ENCODE measurements at regions not wholly inside any gene's neighbourhood (a gene's known extent, or its start where the extent isn't known, plus 50 kb on each side); places are given as distances from the start of the nearest gene placed in this dataset.

- Histone ChIP-seq H2AFZ (ENCODE audit: low read depth, low read length) (no peak overlapping the region), H3K27me3 (ENCODE audit: insufficient read depth, low read length) (no peaks in the 10 kb centered on the region), H3K36me3 (ENCODE audit: insufficient read depth, low read length) (no peaks in the 10 kb centered on the region), H3K4me3 (ENCODE audit: low read length) (no peak overlapping the region), H3K4me1 (ENCODE audit: insufficient read depth, low read length) (no peaks in the 10 kb centered on the region), H3K9me3 (ENCODE audit: low read length) (no peaks in the 10 kb centered on the region)
Observed at GRCh38 chr7:155914341-155914740, 102.1 kb upstream of the SHH start.

- Histone ChIP-seq H3K36me3 (ENCODE audit: insufficient read depth, low read length) (no peaks in the 10 kb centered on the region), H2AFZ (ENCODE audit: low read depth, low read length) (no peak overlapping the region), H3K4me3 (ENCODE audit: low read length) (no peak overlapping the region), H3K9me3 (ENCODE audit: low read length) (no peaks in the 10 kb centered on the region), H3K4me1 (ENCODE audit: insufficient read depth, low read length) (no peaks in the 10 kb centered on the region), H3K27me3 (ENCODE audit: insufficient read depth, low read length) (no peaks in the 10 kb centered on the region)
Observed at GRCh38 chr7:155913719-155914118, 101.5 kb upstream of the SHH start.

GRCh38 chr7:155913291-155913690, 101.0 kb upstream of the SHH start:
- H2AFZ ChIP-seq (ENCODE audit: low read depth, low read length) = no peak overlapping the region
- no peaks in the 10 kb centered on the region for H3K4me1 ChIP-seq (ENCODE audit: insufficient read depth, low read length)
- no peak overlapping the region for H3K4me3 ChIP-seq (ENCODE audit: low read length)
- H3K27me3 ChIP-seq (ENCODE audit: insufficient read depth, low read length) = no peaks in the 10 kb centered on the region
- H3K36me3 ChIP-seq (ENCODE audit: insufficient read depth, low read length) = no peaks in the 10 kb centered on the region
- no peaks in the 10 kb centered on the region for H3K9me3 ChIP-seq (ENCODE audit: low read length)

GRCh38 chr7:155911471-155912105, 99.3 kb upstream of the SHH start:
- Histone ChIP-seq H3K9me3 (ENCODE audit: low read length) (no peaks in the 10 kb centered on the region), H3K4me3 (ENCODE audit: low read length) (no peak overlapping the region), H3K27me3 (ENCODE audit: insufficient read depth, low read length) (peaks cover 3% of the 10 kb centered on the region)

GRCh38 chr7:155908385-155908784, 96.1 kb upstream of the SHH start:
- no peaks in the 10 kb centered on the region for H3K9me3 ChIP-seq (ENCODE audit: low read length)
- H3K4me1 ChIP-seq (ENCODE audit: insufficient read depth, low read length) = no peaks in the 10 kb centered on the region
- H3K27me3 ChIP-seq (ENCODE audit: insufficient read depth, low read length) = peaks cover 5% of the 10 kb centered on the region
- H3K36me3 ChIP-seq (ENCODE audit: insufficient read depth, low read length) = no peaks in the 10 kb centered on the region
- no peak overlapping the region for H2AFZ ChIP-seq (ENCODE audit: low read depth, low read length)
- no peak overlapping the region for H3K4me3 ChIP-seq (ENCODE audit: low read length)

More at GRCh38 chr7:155911471-155912105, 99.3 kb upstream of the SHH start:
- Histone ChIP-seq H2AFZ (ENCODE audit: low read depth, low read length) (no peak overlapping the region), H3K4me1 (ENCODE audit: insufficient read depth, low read length) (no peaks in the 10 kb centered on the region), H3K36me3 (ENCODE audit: insufficient read depth, low read length) (no peaks in the 10 kb centered on the region)

- no peaks in the 10 kb centered on the region for H3K9me3 ChIP-seq (ENCODE audit: low read length)
- peaks cover 5% of the 10 kb centered on the region for H3K27me3 ChIP-seq (ENCODE audit: insufficient read depth, low read length)
- no peak overlapping the region for H2AFZ ChIP-seq (ENCODE audit: low read depth, low read length)
- H3K4me3 ChIP-seq (ENCODE audit: low read length) = no peak overlapping the region
- H3K4me1 ChIP-seq (ENCODE audit: insufficient read depth, low read length) = no peaks in the 10 kb centered on the region
- H3K36me3 ChIP-seq (ENCODE audit: insufficient read depth, low read length) = no peaks in the 10 kb centered on the region
Observed at GRCh38 chr7:155907450-155908200, 95.4 kb upstream of the SHH start.

GRCh38 chr7:155901176-155901575, 88.9 kb upstream of the SHH start:
- no peaks in the 10 kb centered on the region for H3K4me1 ChIP-seq (ENCODE audit: insufficient read depth, low read length)
- H3K9me3 ChIP-seq (ENCODE audit: low read length) = no peaks in the 10 kb centered on the region
- no peak overlapping the region for H3K4me3 ChIP-seq (ENCODE audit: low read length)
- no peak overlapping the region for H2AFZ ChIP-seq (ENCODE audit: low read depth, low read length)
- no peaks in the 10 kb centered on the region for H3K36me3 ChIP-seq (ENCODE audit: insufficient read depth, low read length)
- no peaks in the 10 kb centered on the region for H3K27me3 ChIP-seq (ENCODE audit: insufficient read depth, low read length)

- Histone ChIP-seq H3K36me3 (ENCODE audit: insufficient read depth, low read length) (no peaks in the 10 kb centered on the region), H3K9me3 (ENCODE audit: low read length) (no peaks in the 10 kb centered on the region), H3K4me3 (ENCODE audit: low read length) (no peak overlapping the region), H3K27me3 (ENCODE audit: insufficient read depth, low read length) (no peaks in the 10 kb centered on the region), H2AFZ (ENCODE audit: low read depth, low read length) (no peak overlapping the region), H3K4me1 (ENCODE audit: insufficient read depth, low read length) (no peaks in the 10 kb centered on the region)
Observed at GRCh38 chr7:155899596-155899995, 87.3 kb upstream of the SHH start.

- Histone ChIP-seq H3K9me3 (ENCODE audit: low read length) (no peaks in the 10 kb centered on the region), H3K4me1 (ENCODE audit: insufficient read depth, low read length) (no peaks in the 10 kb centered on the region), H2AFZ (ENCODE audit: low read depth, low read length) (no peak overlapping the region), H3K4me3 (ENCODE audit: low read length) (no peak overlapping the region), H3K36me3 (ENCODE audit: insufficient read depth, low read length) (no peaks in the 10 kb centered on the region), H3K27me3 (ENCODE audit: insufficient read depth, low read length) (no peaks in the 10 kb centered on the region)
Observed at GRCh38 chr7:155897758-155898386, 85.6 kb upstream of the SHH start.

- Histone ChIP-seq H3K4me1 (ENCODE audit: insufficient read depth, low read length) (no peaks in the 10 kb centered on the region), H3K36me3 (ENCODE audit: insufficient read depth, low read length) (no peaks in the 10 kb centered on the region), H2AFZ (ENCODE audit: low read depth, low read length) (no peak overlapping the region), H3K27me3 (ENCODE audit: insufficient read depth, low read length) (no peaks in the 10 kb centered on the region), H3K9me3 (ENCODE audit: low read length) (peaks cover 6% of the 10 kb centered on the region), H3K4me3 (ENCODE audit: low read length) (no peak overlapping the region)
Observed at GRCh38 chr7:155896531-155897263, 84.4 kb upstream of the SHH start.

- Histone ChIP-seq H3K4me1 (ENCODE audit: insufficient read depth, low read length) (no peaks in the 10 kb centered on the region), H2AFZ (ENCODE audit: low read depth, low read length) (no peak overlapping the region), H3K27me3 (ENCODE audit: insufficient read depth, low read length) (no peaks in the 10 kb centered on the region), H3K36me3 (ENCODE audit: insufficient read depth, low read length) (no peaks in the 10 kb centered on the region), H3K9me3 (ENCODE audit: low read length) (peaks cover 7% of the 10 kb centered on the region), H3K4me3 (ENCODE audit: low read length) (no peak overlapping the region)
Observed at GRCh38 chr7:155893664-155894063, 81.4 kb upstream of the SHH start.

- Histone ChIP-seq H3K27me3 (ENCODE audit: insufficient read depth, low read length) (no peaks in the 10 kb centered on the region), H3K4me3 (ENCODE audit: low read length) (no peak overlapping the region), H3K9me3 (ENCODE audit: low read length) (peaks cover 7% of the 10 kb centered on the region), H2AFZ (ENCODE audit: low read depth, low read length) (no peak overlapping the region), H3K36me3 (ENCODE audit: insufficient read depth, low read length) (no peaks in the 10 kb centered on the region), H3K4me1 (ENCODE audit: insufficient read depth, low read length) (no peaks in the 10 kb centered on the region)
Observed at GRCh38 chr7:155893176-155893575, 80.9 kb upstream of the SHH start.
